NOMO-1 treated with dmso at 0.1 percent for 144 hours (cell line): ENCODE measurements at regions not wholly inside any gene's neighbourhood (a gene's known extent, or its start where the extent isn't known, plus 50 kb on each side); places are given as distances from the start of the nearest gene placed in this dataset.
"Not testable (repeated sequence)": the region's sequence is repeated elsewhere in the genome, so short reads cannot be mapped to it uniquely, and the experiment has no call there.

Experiments
- DNase-seq: peaks from one replicate; lab custom pipeline; 2025; ENCODE audit not compliant: unreplicated experiment; lab: John Stamatoyannopoulos, UW

DNA sequence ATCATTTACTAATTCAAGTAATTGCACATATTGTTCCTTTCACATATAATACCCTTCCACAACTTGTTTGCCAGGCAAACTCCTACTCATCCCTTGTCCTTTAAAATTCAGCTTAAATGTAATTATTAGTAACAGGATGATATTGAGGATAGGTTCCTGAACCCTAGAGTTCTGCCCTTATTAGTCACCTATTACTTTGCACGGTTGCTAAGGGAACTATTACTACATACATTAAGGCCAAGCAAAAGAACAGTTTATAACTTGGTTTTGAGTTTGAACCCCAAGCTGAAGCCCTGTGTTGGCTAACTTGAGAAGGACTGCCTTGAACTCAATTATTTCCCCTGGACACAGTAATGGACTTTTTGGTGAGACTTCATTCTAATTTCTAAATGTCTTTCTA is 529.7 kb downstream of the IGSF11 start:
- no peak for DNase-seq

DNA sequence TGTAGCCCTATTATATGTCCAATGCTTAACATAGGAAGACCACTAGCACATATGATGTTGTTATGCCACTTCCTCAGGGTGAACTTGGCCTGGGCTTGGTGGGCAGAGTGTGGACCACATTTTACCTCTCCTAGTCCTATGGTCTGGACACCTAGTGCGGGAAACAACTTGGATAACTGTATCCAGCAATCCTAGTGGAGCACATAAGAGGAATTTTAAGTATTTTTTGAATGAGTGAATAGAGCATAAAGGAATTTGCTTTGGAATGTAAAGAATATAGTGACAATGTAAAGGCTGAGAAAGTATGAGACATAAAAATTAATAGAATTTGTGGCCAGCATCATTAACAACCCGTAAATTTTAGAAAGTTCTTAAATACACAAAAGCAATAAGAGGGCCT is 528.9 kb downstream of the IGSF11 start:
- DNase-seq, result no peak

DNA sequence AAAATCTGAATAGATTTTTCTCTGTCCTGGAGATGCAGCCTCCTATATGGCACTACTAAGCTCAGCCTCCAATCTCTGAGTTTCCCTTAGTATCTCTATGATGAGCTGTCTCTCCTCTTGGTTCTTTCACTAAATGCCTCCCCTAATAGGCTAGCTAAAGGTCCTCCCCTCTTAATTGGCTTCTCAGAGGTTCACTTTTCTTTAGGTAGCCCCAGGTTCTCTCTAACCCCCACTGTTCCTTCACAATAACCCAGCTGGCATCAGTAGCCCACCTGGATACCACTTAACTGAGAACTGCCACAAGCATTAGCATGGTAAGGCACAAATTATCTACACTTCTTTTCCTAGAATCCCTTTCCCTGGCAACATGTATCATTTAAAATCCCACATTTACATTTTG is 523.2 kb downstream of the IGSF11 start:
- DNase-seq, result no peak

DNA sequence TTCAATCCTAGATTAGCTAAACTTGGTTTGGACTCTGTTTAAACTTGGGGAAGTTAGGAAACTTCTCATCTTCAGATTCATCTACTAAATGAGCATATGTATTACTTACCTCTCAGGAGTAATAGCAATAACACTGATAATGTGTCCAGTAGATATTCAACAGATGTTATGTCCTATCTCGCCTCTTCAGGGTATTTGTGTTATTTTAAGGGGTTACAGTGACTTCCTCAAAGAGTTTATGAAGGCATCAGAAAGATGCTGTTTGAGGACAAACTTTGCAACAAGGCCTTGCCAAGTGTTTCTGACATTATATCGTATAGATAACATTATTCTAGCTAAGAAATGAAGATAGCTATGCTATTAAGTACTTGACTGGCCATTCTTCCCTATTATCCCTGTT is 522.3 kb downstream of the IGSF11 start:
- DNase-seq, result no peak

DNA sequence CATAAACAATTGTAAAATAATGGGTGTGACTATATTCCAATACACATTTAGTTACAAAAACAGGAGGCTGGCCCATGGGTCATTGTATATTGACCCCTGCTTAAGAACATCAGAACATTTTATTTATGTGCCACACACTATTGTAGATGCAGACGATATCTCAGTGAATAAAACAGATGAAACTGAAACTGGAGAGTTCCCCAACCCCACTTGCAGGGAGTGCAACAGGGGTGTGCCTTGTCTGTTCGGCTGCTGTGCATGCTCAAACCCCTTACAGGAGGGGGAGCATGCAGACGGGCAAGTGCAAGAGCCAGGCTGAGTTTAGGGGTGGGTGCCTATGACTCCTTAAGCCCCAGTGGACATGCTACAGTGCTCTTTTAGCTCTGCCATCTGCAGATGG is 509.6 kb downstream of the IGSF11 start:
- no peak for DNase-seq

DNA sequence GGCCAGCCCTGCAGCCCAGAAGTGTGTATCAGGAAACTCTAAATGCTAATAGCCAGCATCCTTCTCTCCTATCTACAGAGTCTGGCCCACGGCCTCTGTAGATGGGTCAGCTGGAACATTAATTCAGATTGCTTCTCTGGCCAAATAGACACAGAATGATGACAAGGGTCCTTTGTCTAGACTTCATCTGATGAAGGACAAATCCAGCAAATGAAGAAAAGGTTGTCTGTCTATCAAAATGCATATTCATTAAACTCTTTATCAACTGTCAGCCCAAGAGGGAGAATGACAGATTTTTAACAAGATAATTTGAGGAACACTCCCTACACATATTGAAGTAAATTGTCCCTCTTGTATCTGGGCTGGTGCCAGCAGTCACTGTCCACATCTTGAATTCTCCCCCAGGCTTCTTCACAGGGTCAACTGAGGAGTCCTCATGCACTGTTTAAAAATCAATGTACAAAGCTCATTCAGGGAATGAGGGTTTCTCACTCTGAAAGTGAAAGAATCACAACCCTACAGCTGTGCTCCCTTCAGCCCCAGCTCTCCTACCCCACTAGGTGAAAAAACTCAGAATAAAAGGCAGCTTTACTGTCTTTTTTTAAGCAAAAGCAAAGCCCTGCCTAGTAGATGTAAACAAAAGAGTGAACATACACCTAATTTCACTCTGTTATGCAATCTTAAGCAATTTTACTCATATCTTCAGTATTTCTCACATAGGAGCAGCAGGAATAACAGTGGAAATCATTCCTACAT is 507.7 kb downstream of the IGSF11 start:
- DNase-seq, result no peak

DNA sequence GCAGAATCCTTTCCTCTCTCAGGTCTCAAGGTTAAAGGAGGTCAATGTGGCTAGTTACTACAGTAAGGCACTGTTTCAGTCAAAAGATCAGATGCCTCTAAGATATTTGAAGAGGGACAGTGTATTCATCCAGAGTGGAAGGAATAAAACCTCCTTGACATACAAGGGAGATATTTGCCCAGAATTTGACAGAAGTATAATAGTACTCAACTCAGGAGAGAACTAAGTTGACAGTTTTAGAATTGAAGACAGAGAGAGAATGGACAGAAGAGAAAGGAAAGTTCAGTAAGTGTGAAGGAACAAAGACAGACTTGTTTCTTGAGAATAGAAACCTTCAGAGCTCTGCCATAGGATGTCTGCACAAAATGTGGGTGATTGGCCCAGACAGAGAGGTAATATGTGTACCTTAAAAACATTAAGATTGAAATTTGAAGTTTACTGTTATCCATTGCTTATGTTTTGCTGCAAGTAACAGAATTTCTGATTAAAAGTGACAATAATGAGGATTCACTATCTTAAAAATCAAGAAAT is 507.1 kb downstream of the IGSF11 start:
- DNase-seq, result no peak

DNA sequence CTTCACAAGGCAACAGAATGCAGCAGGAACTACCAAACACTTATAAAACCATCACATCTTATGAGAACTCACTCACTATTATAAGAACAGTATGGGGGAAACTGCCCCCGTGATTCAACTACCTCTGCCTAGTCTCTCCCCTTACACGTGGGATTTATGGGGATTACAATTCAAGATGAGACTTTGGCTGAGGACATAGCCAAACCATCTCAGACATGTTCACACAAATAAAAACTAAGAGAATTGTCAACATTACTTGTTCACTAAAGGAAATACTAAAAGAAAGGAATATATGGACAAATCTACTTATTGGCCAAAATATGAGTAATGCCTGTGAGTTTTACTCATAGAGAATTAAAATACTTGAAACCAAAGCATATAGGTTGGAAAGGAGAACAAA is 505.1 kb downstream of the IGSF11 start:
- DNase-seq, result no peak

DNA sequence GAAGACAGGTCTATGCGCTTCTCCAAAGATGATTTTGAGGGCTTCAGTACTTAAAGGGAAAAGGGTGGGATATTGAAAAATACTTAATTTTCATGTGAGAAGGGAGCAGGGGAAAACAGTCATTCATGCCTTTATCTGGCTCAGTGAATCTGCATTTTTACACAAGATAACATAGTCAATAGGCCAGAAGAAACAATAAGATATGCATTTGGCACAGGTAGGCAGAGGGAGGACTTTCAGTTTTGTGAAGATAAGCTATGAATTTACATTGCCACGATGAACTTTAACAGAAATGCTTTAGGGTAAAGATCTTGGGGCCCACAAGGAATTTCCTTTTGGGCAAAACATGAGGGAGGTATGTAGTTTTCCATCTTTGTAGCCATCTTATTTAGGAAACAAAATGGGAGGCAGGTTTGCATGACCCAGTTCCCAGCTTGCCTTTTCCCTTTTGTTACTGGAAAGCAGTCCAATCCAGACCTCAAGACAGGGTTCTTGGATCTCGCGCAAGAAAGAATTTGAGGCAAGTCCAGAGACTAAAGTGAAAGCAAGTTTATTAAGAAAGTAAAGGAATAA is 504.2 kb downstream of the IGSF11 start:
- no peak for DNase-seq

DNA sequence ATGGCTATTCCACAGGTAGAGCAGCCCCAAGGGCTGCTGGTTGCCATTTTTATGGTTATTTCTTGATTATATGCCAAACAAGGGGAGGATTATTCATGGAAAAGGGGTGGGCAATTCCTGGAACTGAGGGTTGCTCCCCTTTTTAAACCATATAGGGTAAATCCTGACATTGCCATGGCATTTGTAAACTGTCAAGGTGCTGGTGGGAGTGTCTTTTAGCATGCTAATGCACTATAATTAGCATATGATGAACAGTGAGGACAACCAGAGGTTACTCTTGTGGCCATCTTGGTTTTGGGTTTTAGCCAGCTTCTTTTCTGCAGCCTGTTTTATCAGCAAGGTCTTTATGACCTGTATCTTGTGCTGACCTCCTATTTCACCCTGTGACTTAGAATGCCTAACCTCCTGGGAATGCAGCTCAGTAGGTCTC is 503.7 kb downstream of the IGSF11 start:
- DNase-seq, result not testable (repeated sequence)

DNA sequence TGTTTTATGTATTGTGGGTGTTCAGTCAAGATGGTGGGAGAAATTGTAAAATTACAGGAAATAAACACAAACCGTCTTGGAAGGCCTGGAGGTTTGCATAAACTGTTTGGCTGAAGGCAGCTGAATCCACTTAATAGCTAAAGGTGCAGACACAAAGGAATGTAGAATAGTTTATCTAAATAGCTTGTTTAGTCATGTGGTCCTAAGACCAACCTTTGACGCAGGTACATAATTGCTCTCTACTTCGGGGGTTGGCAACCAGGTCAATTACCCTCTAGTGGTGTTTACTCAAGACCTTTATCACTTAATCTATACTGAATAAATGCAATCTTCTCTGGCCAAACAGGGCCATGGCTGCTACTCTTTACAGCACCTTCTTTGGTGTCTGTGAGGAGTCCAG is 502.8 kb downstream of the IGSF11 start:
- no peak for DNase-seq

DNA sequence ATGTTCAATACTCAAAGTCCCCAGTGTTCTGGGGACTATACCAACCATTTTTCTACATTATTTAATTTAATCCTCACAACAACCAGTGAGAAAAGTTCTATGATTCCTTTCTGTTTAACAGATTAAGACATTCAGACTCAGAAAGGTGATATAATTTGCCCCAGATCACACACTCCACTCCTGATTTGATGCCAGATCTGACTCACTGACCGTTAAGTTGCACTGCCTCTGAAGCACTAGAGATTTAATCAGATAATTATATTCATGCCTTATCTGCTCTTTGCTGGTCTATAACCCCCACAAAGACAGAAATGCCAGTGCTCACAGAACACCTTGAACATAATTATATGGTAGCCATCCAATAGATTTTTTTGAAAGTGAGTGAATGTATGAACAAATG is 501.0 kb downstream of the IGSF11 start:
- DNase-seq, result no peak

DNA sequence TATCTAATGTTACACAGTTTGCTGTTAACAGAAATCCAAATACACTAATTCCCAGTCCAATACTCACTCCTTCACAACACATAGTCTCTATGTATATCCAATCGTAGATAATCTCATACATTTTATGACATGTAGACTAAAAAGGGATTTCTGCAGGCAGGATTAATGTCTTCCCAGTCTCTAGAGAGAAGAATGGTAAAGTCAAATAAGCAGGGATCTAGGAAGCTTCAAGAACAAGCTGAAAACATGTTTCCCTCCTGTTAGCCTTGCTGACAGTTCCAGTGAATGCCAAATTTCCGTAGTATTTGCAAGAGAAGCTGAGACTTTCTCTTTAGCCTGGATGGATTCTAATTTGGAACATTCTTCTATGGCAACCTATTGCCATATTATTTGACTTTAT is 500.1 kb downstream of the IGSF11 start:
- DNase-seq, result no peak

DNA sequence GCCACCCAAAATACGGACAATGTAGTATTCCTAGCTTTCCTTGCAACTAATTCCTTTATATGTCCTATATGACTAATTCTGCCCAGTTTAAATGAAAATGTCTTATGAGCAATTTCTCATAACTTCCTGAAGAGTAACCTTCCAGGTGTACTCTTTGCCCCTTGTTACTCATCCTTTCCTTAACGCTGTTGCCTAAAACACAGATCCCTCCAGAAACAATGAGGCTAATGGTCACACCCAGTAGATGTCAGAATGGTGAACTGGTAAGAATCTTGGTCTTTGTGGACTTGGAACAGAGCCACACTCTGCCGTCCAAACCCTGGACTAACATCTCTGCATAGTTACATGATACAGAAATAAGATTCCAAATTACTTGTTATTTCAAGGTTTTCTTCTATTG is 497.9 kb downstream of the IGSF11 start:
- DNase-seq, result no peak

DNA sequence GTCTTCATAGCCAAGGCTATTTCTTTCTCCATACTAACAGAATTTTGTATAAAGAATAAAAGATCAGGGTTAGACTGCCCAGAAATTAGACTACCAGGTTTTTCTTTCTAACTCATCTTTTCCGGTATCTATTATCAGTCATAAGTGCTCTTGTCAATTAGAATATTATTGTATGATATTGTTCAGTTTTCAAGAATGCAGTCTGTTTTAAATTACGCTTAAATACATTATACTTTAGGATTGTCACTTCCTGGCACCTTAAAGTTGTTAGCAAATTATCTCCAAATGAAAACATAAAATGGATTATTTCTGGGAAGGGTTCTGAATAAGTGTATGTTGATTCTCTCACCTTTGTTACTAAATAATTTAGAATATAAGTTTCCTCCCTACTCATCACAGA is 497.2 kb downstream of the IGSF11 start:
- DNase-seq, result no peak

DNA sequence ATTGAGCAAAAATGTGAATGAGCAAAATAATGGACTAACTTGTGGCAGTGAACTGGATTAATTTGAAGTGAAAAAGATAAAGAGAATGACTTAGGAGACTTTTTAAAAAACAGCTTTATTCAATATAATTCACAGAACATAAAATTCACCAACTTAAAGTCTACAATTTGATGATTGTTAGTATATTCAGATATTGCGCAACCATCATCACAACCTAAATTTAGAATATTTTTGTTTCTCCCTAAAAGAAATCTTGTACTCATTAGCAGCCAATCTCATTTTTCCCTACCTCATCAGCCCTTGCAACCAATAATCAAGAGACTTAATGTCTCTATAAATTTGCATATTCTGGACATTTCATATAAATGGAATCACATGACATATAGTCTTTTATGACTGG is 496.5 kb downstream of the IGSF11 start:
- no peak for DNase-seq

DNA sequence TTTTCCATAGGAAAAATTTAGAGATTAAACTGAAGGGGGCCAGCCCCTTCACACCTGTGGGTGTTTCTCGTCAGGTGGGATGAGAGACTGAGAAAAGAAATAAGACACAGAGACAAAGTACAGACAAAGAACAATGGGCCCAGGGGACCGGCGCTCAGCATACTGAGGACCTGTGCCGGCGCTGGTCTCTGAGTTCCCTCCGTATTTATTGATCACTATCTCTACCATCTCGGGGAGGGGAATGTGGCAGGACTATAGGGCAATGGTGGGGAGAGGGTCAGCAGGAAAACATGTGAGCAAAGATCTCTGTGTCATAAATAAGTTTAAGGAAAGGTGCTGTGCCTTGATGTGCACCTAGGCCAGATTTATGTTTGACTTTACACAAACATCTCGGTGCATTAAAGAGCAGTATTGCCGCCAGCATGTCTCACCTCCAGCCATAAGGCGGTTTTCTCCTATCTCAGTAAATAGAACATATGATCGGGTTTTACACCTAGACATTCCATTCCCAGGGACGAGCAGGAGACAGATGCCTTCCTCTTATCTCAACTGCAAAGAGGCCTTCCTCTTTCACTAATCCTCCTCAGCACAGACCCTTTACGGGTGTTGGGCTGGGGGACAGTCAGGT is 494.7 kb downstream of the IGSF11 start:
- DNase-seq, result not testable (repeated sequence)

DNA sequence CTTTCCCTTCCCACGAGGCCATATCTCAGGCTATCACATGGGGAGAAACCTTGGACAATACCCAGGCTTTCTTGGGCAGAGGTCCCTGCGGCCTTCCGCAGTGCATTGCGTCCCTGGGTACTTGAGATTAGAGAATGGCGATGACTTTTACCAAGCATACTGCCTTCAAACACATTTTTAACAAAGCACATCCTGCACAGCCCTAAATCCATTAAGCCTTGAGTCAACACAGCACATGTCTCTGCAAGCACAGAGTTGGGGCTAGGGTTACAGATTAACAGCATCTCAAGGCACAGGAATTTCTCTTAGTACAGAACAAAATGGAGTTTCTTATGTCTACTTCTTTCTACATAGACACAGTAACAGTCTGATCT is 494.2 kb downstream of the IGSF11 start:
- not testable (repeated sequence) for DNase-seq

DNA sequence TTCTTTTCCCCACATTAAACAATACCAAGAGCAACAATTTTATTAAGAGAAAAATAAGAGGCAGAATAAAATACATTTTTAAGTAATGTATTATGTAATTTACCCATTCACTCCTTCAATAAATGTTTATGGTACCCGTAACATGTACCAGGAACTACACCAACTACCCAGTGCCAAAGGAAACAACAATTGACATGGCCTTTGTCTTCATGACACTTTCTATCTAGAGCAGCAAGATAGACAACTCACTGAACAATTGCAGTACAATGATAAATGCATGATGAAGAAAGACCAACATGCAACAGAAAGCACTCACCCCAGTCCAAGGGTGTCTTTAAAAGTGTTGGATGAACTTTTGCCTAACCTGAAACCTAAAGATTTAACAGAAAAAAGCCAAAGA is 493.8 kb downstream of the IGSF11 start:
- DNase-seq, result no peak

DNA sequence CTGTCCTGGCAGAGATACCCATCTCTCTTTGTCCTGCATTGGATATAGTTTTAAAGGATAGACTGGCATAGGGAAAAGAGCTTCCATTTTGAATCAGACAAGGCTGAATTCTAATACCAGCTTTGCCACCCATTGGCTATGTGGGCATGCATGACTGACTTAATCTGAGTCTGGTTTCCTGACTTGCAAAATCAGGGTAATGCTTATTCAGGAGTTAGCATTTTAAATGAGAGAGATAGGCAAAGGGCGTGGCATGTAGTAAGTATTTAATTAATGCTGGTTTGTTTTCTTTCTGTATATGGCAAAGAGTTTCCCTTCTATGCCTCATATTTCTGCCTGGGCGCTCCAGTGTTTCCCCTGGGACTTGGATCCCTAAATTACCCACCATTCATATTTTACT is 492.9 kb downstream of the IGSF11 start:
- no peak for DNase-seq

DNA sequence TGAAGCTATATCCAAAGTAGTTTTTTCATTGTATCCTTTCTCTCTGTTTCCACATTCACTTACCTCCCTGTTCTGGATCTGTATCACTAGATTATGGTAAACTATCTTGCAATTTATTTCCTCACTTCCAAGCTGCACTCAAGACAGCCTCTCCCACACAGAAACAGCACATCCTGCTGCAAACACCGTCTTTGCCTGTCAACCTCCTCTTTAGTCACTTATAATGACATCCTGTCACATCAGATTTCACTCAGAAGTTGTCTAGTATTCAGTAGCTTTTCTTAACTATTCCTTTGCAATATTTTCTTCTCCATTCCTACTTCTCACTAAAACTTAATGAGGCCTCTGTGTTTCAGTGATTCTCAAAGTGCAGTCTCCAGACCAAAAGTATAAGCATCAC is 490.8 kb downstream of the IGSF11 start:
- DNase-seq, result no peak

DNA sequence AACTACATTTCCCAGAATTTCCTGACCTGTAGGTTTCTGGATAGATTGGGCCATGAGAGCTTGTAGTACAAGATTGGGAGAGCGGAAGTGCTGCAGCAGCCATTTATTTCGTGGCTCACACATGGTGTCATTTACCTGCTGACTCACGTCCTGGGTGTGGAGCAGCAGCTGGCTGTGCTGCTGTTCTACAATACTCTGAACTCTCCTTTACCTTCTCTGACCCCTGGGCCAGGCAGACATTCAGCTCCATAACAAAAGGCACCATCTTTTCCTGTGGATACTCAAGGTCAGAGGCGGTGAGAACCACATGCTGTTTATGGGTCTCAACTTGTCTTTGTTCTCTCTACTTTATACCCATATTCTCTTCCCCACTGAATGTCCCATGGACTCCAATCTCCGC is 490.2 kb downstream of the IGSF11 start:
- DNase-seq, result no peak
